Cardiac muscle cell (in vitro differentiated cells and primary cell): ENCODE measurements at regions not wholly inside any gene's neighbourhood (a gene's known extent, or its start where the extent isn't known, plus 50 kb on each side); places are given as distances from the start of the nearest gene placed in this dataset.
"Not testable (repeated sequence)": the region's sequence is repeated elsewhere in the genome, so short reads cannot be mapped to it uniquely, and the experiment has no call there.

ENCODE experiments used
- DNase-seq, 2 donors: peaks; one replicate each; pipeline versions ENCODE4 v3.0.0 to v3.0.0-alpha.2; 2010 to 2017; ENCODE audit warnings: low read depth in 1 of 2, low spot score in 1 of 2
- H3K27ac ChIP-seq: fragments of 200-600 bp; sonication (generic); 2 replicates; pipeline ENCODE4 v1.5.1; 2016
- H3K27me3 ChIP-seq: fragments of 200-600 bp; sonication (generic); 2 replicates; pipeline ENCODE4 v1.6.0; 2016; ENCODE audit warnings: control low read depth
- H3K36me3 ChIP-seq: fragments of 200-600 bp; sonication (generic); 2 replicates; pipeline ENCODE4 v1.5.1; 2016; ENCODE audit warnings: control low read depth
- H3K4me1 ChIP-seq: fragments of 200-600 bp; sonication (generic); 2 replicates; pipeline ENCODE4 v1.8.1; 2017; ENCODE audit warnings: low read depth, mild to moderate bottlenecking, mixed run types
- H3K4me3 ChIP-seq: fragments of 200-600 bp; sonication (generic); 2 replicates; pipeline ENCODE4 v1.5.1; 2016; ENCODE audit warnings: mild to moderate bottlenecking
- H3K9me3 ChIP-seq: fragments of 200-600 bp; sonication (generic); 2 replicates; pipeline ENCODE4 v1.5.1; 2017; ENCODE audit warnings: low read depth, mild to moderate bottlenecking, control low read depth
- CTCF ChIP-seq: IDR thresholded peaks from 2 replicates; pipeline ENCODE4 v1.5.1; 2012; ENCODE audit warnings: low read depth, mild to moderate bottlenecking, low read length

- no peak for TF ChIP-seq CTCF
- no peak for DNase-seq
- H3K4me1 ChIP-seq: no peaks in the 10 kb centered on the region
- no peaks in the 10 kb centered on the region for H3K36me3 ChIP-seq
- no peaks in the 10 kb centered on the region for H3K27me3 ChIP-seq
- no peak overlapping the region for H3K4me3 ChIP-seq
- no peak overlapping the region for H3K27ac ChIP-seq
- no peaks in the 10 kb centered on the region for H3K9me3 ChIP-seq
Observed at GRCh38 chr6:135605278-135605790, 107.8 kb upstream of the AHI1 start.

- DNase-seq: no peak
- Histone ChIP-seq H3K36me3 (no peaks in the 10 kb centered on the region), H3K4me3 (no peak overlapping the region), H3K9me3 (no peaks in the 10 kb centered on the region), H3K27ac (no peak overlapping the region), H3K4me1 (no peaks in the 10 kb centered on the region), H3K27me3 (no peaks in the 10 kb centered on the region)
- no peak for TF ChIP-seq CTCF
Observed at GRCh38 chr6:135606392-135606791, 108.9 kb upstream of the AHI1 start.

GRCh38 chr6:135608031-135608430 lies 110.5 kb upstream of the AHI1 start:
- H3K27me3 ChIP-seq: no peaks in the 10 kb centered on the region
- no peaks in the 10 kb centered on the region for H3K9me3 ChIP-seq
- no peaks in the 10 kb centered on the region for H3K36me3 ChIP-seq
- DNase-seq: no peak
- no peak overlapping the region for H3K27ac ChIP-seq
- H3K4me1 ChIP-seq: no peaks in the 10 kb centered on the region
- no peak overlapping the region for H3K4me3 ChIP-seq
- TF ChIP-seq CTCF: no peak

GRCh38 chr6:135610192-135610591 lies 112.7 kb upstream of the AHI1 start:
- not testable (repeated sequence) for H3K9me3 ChIP-seq, H3K27ac ChIP-seq, H3K4me1 ChIP-seq, H3K27me3 ChIP-seq, H3K36me3 ChIP-seq, H3K4me3 ChIP-seq, DNase-seq

GRCh38 chr6:135616655-135617054 lies 119.1 kb upstream of the AHI1 start:
- no peaks in the 10 kb centered on the region for H3K27me3 ChIP-seq
- no peak for TF ChIP-seq CTCF
- no peak overlapping the region for H3K4me3 ChIP-seq
- no peak overlapping the region for H3K27ac ChIP-seq
- H3K9me3 ChIP-seq: no peaks in the 10 kb centered on the region
- no peak for DNase-seq
- no peaks in the 10 kb centered on the region for H3K36me3 ChIP-seq
- H3K4me1 ChIP-seq: no peaks in the 10 kb centered on the region

GRCh38 chr6:135617222-135617621 lies 119.7 kb upstream of the AHI1 start:
- no peak for DNase-seq
- Histone ChIP-seq H3K36me3 (no peaks in the 10 kb centered on the region), H3K4me1 (no peaks in the 10 kb centered on the region), H3K4me3 (no peak overlapping the region), H3K9me3 (no peaks in the 10 kb centered on the region), H3K27me3 (no peaks in the 10 kb centered on the region), H3K27ac (no peak overlapping the region)
- no peak for TF ChIP-seq CTCF
